NOMO-1 treated with dmso at 0.1 percent for 144 hours (cell line): ENCODE measurements at regions not wholly inside any gene's neighbourhood (a gene's known extent, or its start where the extent isn't known, plus 50 kb on each side); places are given as distances from the start of the nearest gene placed in this dataset.
"Not testable (repeated sequence)": the region's sequence is repeated elsewhere in the genome, so short reads cannot be mapped to it uniquely, and the experiment has no call there.

ENCODE experiments used
- DNase-seq: peaks from one replicate; lab custom pipeline; 2025; ENCODE audit not compliant: unreplicated experiment; lab: John Stamatoyannopoulos, UW

GRCh38 chr6:121634586-121634985, 199.1 kb downstream of the GJA1 start:
- DNase-seq, result not testable (repeated sequence)

- no peak for DNase-seq
Measured at GRCh38 chr6:121635355-121635754, 199.9 kb downstream of the GJA1 start.

- not testable (repeated sequence) for DNase-seq
Measured at GRCh38 chr6:121636217-121636616, 200.8 kb downstream of the GJA1 start.

- DNase-seq, result no peak
Measured at GRCh38 chr6:121639021-121639420, 203.6 kb downstream of the GJA1 start.

- DNase-seq, result no peak
Measured at GRCh38 chr6:121641158-121641557, 205.7 kb downstream of the GJA1 start.

GRCh38 chr6:121645100-121645745, 209.8 kb downstream of the GJA1 start:
- DNase-seq, result peak; percentile 20

DNA sequence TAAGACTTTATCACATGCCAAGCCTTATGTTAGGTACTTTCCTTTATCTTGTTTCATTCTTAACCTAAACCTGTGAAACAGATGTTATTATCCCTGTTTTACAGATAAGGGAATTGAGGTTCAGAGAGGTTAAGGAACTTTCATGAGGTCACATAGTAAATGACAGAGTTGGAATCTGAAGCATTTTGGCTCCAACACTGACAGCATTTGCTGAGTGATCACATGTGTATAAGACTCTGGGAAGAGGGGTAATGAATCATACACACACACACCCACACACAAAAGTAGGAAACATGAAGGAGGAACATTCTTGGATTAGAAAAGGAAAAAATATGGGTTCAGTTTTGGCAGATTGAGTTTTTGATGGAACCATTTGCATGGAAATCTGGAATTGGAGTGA, 212.5 kb downstream of the GJA1 start:
- no peak for DNase-seq

DNA sequence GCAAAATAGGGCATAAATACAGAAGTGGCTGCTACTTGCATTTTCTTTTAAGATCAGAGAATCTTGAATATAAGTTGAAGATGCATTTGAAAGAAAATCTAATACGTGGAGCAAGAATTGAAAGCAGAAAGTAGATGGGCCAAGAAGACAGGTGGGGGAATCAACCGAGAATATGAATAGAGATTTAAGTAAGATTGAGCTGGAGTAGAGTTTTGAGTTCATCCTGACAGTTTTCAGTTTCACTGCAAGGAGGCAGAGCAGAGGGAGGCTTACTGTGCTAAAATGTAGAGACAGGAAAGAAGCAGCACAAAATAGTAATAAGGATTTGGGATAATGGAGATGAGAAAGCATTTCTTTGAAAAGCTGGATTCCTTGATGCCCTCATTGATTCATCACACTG, 214.5 kb downstream of the GJA1 start:
- DNase-seq, result no peak

DNA sequence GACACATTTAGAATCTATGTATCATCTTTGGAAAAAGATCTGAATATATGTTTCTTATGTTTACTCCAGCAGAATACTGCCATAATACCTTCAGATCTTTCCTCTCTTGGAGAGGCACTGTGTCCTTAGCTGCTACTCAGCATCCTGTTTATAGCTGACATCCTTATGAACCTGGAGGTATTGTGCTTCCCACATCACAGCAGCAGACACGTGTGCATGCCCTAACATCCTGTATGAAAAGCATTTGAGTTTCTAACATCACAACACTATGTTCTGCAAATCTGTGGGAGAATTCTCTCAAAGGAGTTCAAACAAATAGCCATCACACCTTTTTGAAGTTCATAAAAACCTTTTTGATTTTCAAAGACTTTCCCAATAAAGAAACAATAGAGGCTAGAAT, 216.0 kb downstream of the GJA1 start:
- no peak for DNase-seq

GRCh38 chr6:121652223-121652622, 216.8 kb downstream of the GJA1 start:
- no peak for DNase-seq

- no peak for DNase-seq
Measured at GRCh38 chr6:121652726-121653623, 217.5 kb downstream of the GJA1 start.

- DNase-seq, result no peak
Measured at GRCh38 chr6:121653624-121654008, 218.2 kb downstream of the GJA1 start.

DNA sequence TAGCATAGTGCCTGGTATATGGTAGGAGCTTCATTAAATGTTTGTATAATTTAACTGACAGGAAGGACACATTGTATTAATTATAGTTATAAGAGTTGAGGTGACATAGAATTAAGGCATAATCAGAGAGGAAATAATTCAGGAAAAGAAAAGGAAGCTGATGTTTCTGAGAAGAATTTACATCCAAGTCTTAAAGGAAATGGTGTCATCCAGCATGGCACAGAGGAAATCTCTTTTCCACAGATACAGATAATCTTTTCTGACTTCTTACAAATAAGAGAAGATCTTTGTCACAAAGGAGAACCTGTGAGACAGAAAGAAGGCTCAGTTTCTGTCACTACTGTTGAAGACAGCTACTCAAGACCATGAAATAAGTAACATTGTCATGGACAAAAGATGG, 222.5 kb downstream of the GJA1 start:
- no peak for DNase-seq

- DNase-seq, result no peak
Measured at GRCh38 chr6:121660277-121660676, 224.8 kb downstream of the GJA1 start.

- no peak for DNase-seq
Measured at GRCh38 chr6:121663292-121663810, 227.9 kb downstream of the GJA1 start.

- no peak for DNase-seq
Measured at GRCh38 chr6:121664158-121664557, 228.7 kb downstream of the GJA1 start.

- no peak for DNase-seq
Measured at GRCh38 chr6:121666814-121667213, 231.4 kb downstream of the GJA1 start.

GRCh38 chr6:121668259-121668658, 232.8 kb downstream of the GJA1 start:
- DNase-seq, result no peak

GRCh38 chr6:121670511-121670910, 235.1 kb downstream of the GJA1 start:
- DNase-seq, result no peak

- no peak for DNase-seq
Measured at GRCh38 chr6:121677571-121677970, 242.1 kb downstream of the GJA1 start.

DNA sequence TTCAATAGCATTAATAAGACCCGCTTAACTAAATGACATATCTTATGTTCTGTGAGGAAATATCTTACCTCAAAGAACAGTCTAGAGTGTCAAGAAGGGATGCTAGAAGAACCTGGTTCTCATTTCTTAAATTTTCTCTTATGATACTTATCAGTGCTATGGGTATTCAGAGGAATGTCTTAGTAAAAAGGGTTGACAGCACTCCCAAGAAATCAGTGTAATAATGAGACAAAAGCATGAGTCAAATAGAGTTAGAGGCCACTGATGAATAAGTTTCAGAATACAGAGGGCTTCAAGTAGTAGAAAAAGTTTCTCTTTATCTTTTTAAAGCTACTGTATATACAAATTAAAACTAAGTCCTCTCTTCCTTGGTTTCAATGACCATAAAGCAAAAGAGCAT, 242.8 kb downstream of the GJA1 start:
- DNase-seq, result no peak

GRCh38 chr6:121680058-121680457, 244.6 kb downstream of the GJA1 start:
- DNase-seq, result no peak
